ENCODE measurements at regions not wholly inside any gene's neighbourhood (a gene's known extent, or its start where the extent isn't known, plus 50 kb on each side); places are given as distances from the start of the nearest gene placed in this dataset.

GRCh38 chr12:72191761-72192160, 80.4 kb upstream of the TRHDE start:
- Mint-ChIP-seq H3K4me1 (ENCODE audit: low read depth) (no peaks in the 10 kb centered on the region), H3K9me3 (peaks cover 3% of the 10 kb centered on the region), H3K36me3 (ENCODE audit: low read depth) (no peaks in the 10 kb centered on the region), H3K4me3 (no peak overlapping the region), H3K27me3 (no peaks in the 10 kb centered on the region), H3K27ac (no peak overlapping the region)
- ChIA-PET POLR2A (no interaction called here), CTCF (no interaction called here)
- DNase-seq (no peak), ATAC-seq (ENCODE audit: poor library complexity) (no peak)
- H3K4me1 ChIP-seq (ENCODE audit: insufficient read depth, low read length), result no peaks in the 10 kb centered on the region
- H3K27me3 ChIP-seq (ENCODE audit: control insufficient read depth in 1 of 2, insufficient read depth in 2 of 2, low read length in 2 of 2), result no peaks in the 10 kb centered on the region
- intact Hi-C loops (cut with DNase I, micrococcal nuclease), result no loop called here
- no peak overlapping the region for H3K27ac ChIP-seq (ENCODE audit: low read depth in 1 of 2, low read length in 2 of 2)
- no peaks in the 10 kb centered on the region for H3K36me3 ChIP-seq (ENCODE audit: insufficient read depth, low read length)
- no peaks in the 10 kb centered on the region for H3K9me3 ChIP-seq (ENCODE audit: control insufficient read depth in 1 of 2, insufficient read depth in 1 of 2, low read length in 2 of 2)
- H3K4me3 ChIP-seq (ENCODE audit: low read length), result no peak overlapping the region
- TF ChIP-seq CTCF (IDR thresholded peaks at IDR 0.05), result no peak

GRCh38 chr12:72197790-72198189, 74.4 kb upstream of the TRHDE start:
- TF ChIP-seq CTCF (IDR thresholded peaks at IDR 0.05), result no peak
- Histone ChIP-seq H3K9me3 (ENCODE audit: control insufficient read depth in 1 of 2, insufficient read depth in 1 of 2, low read length in 2 of 2) (peaks cover 0 to 3% of the 10 kb centered on the region in 2 experiments), H3K4me3 (ENCODE audit: low read length) (no peak overlapping the region), H3K36me3 (ENCODE audit: insufficient read depth, low read length) (no peaks in the 10 kb centered on the region), H3K27ac (ENCODE audit: low read depth in 1 of 2, low read length in 2 of 2) (no peak overlapping the region), H3K4me1 (ENCODE audit: insufficient read depth, low read length) (no peaks in the 10 kb centered on the region), H3K27me3 (ENCODE audit: control insufficient read depth in 1 of 2, insufficient read depth in 2 of 2, low read length in 2 of 2) (no peaks in the 10 kb centered on the region)
- peaks cover 5% of the 10 kb centered on the region for H3K9me3 Mint-ChIP-seq
- no peaks in the 10 kb centered on the region for H3K36me3 Mint-ChIP-seq (ENCODE audit: low read depth)
- no peaks in the 10 kb centered on the region for H3K4me1 Mint-ChIP-seq (ENCODE audit: low read depth)
- ChIA-PET CTCF (no interaction called here), POLR2A (no interaction called here)
- no peak overlapping the region for H3K27ac Mint-ChIP-seq
- intact Hi-C loops (cut with DNase I, micrococcal nuclease), result no loop called here
- H3K27me3 Mint-ChIP-seq, result no peaks in the 10 kb centered on the region
- ATAC-seq (ENCODE audit: poor library complexity) (no peak), DNase-seq (no peak)
- no peak overlapping the region for H3K4me3 Mint-ChIP-seq

GRCh38 chr12:72201457-72201856, 70.7 kb upstream of the TRHDE start:
- H3K27ac ChIP-seq (ENCODE audit: low read depth in 1 of 2, low read length in 2 of 2), result no peak overlapping the region
- H3K36me3 ChIP-seq (ENCODE audit: insufficient read depth, low read length), result no peaks in the 10 kb centered on the region
- Mint-ChIP-seq H3K27ac (no peak overlapping the region), H3K4me3 (no peak overlapping the region), H3K27me3 (no peaks in the 10 kb centered on the region), H3K4me1 (ENCODE audit: low read depth) (no peaks in the 10 kb centered on the region), H3K36me3 (ENCODE audit: low read depth) (no peaks in the 10 kb centered on the region), H3K9me3 (peaks cover 2% of the 10 kb centered on the region)
- H3K27me3 ChIP-seq (ENCODE audit: control insufficient read depth in 1 of 2, insufficient read depth in 2 of 2, low read length in 2 of 2), result no peaks in the 10 kb centered on the region
- intact Hi-C loops (cut with DNase I, micrococcal nuclease), result no loop called here
- H3K4me3 ChIP-seq (ENCODE audit: low read length), result no peak overlapping the region
- TF ChIP-seq CTCF (IDR thresholded peaks at IDR 0.05), result no peak
- ATAC-seq (ENCODE audit: poor library complexity) (no peak), DNase-seq (no peak)
- no peaks in the 10 kb centered on the region for H3K4me1 ChIP-seq (ENCODE audit: insufficient read depth, low read length)
- ChIA-PET CTCF (no interaction called here), POLR2A (no interaction called here)
- H3K9me3 ChIP-seq (ENCODE audit: control insufficient read depth in 1 of 2, insufficient read depth in 1 of 2, low read length in 2 of 2), result peaks cover 3 to 4% of the 10 kb centered on the region in 2 experiments
